ENCODE measurements at regions not wholly inside any gene's neighbourhood (a gene's known extent, or its start where the extent isn't known, plus 50 kb on each side); places are given as distances from the start of the nearest gene placed in this dataset.

DNA sequence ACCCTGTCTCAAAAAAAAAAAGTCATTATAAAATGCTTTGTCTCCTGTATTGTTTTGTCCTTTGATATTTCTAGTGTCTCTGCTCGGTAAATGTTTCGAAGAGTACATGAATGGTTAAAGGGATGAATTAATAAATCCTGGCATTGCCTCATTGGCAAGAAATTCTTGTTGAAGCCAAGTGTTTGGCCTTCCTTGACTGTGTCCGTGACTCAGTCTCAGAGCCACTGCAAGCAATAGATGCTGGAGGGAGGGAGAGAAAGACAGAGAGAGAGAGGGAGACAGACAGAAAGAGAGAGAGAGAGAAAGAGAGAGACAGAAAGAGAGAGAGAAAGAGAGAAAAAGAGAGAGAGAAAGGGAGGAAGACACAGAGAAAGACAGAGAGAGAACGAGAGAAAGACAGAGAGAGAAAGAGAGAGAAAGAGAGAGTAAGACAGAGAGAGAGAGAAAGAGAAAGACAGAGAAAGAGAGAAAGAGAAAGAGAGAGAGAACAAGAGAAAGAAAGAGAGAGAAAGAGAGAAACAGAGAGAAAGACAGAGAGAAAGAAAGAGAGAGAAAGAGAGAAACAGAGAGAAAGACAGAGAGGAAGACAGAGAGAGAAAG, 72.5 kb upstream of the RXRA start:
- no peak overlapping the region for H3K4me3 ChIP-seq (ENCODE audit: low read length in 2 of 2)
- no peaks in the 10 kb centered on the region for H3K4me1 ChIP-seq (ENCODE audit: control insufficient read depth in 2 of 2, insufficient read depth in 2 of 2, low read length in 2 of 2)
- no peak for DNase-seq (ENCODE audit: low read depth in 6 of 9, low spot score in 9 of 9)
- no peak overlapping the region for H3K27ac ChIP-seq (ENCODE audit: low read depth in 1 of 2, low read length in 1 of 2)
- 94% methylated on average over 4 of the region's 4 CpGs for WGBS
- no peaks in the 10 kb centered on the region for H3K36me3 ChIP-seq (ENCODE audit: control insufficient read depth in 2 of 2, insufficient read depth in 2 of 2, low read length in 1 of 2)
- H3K27me3 ChIP-seq (ENCODE audit: control insufficient read depth in 2 of 2, insufficient read depth in 1 of 2, low read length in 1 of 2): no peaks in the 10 kb centered on the region
- peaks cover 0 to 6% of the 10 kb centered on the region in 2 donors for H3K9me3 ChIP-seq (ENCODE audit: control insufficient read depth in 2 of 2, insufficient read depth in 1 of 2, low read length in 1 of 2)

DNA sequence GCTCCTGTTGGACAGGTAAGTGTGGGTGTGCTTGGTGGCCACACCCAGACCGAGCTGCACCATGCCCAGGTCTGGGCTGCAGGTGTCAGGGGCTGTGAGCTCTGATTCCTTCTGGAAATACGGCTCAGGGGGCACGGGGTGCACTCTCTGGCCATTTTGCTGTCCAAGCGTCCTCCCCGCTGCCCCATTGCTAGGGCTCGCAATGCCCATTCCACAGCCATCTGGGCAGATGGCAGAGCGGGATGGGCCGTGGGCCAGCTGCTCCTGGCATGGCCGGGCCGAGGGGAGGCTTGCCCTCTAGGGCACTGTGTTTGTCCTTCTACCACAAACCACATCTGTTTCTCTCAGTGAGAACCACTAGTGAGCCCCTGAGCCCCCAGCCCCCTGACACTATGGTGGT, 67.9 kb upstream of the RXRA start:
- Histone ChIP-seq H3K4me3 (ENCODE audit: low read length in 2 of 2) (no peak overlapping the region), H3K27me3 (ENCODE audit: control insufficient read depth in 2 of 2, insufficient read depth in 1 of 2, low read length in 1 of 2) (peaks cover 0 to under 1% of the 10 kb centered on the region in 2 donors), H3K4me1 (ENCODE audit: control insufficient read depth in 2 of 2, insufficient read depth in 2 of 2, low read length in 2 of 2) (no peaks in the 10 kb centered on the region), H3K9me3 (ENCODE audit: control insufficient read depth in 2 of 2, insufficient read depth in 1 of 2, low read length in 1 of 2) (no peaks in the 10 kb centered on the region), H3K36me3 (ENCODE audit: control insufficient read depth in 2 of 2, insufficient read depth in 2 of 2, low read length in 1 of 2) (no peaks in the 10 kb centered on the region), H3K27ac (ENCODE audit: low read depth in 1 of 2, low read length in 1 of 2) (no peak overlapping the region)
- WGBS: 97% methylated on average over 10 of the region's 10 CpGs
- no peak for DNase-seq (ENCODE audit: low read depth in 6 of 9, low spot score in 9 of 9)

DNA sequence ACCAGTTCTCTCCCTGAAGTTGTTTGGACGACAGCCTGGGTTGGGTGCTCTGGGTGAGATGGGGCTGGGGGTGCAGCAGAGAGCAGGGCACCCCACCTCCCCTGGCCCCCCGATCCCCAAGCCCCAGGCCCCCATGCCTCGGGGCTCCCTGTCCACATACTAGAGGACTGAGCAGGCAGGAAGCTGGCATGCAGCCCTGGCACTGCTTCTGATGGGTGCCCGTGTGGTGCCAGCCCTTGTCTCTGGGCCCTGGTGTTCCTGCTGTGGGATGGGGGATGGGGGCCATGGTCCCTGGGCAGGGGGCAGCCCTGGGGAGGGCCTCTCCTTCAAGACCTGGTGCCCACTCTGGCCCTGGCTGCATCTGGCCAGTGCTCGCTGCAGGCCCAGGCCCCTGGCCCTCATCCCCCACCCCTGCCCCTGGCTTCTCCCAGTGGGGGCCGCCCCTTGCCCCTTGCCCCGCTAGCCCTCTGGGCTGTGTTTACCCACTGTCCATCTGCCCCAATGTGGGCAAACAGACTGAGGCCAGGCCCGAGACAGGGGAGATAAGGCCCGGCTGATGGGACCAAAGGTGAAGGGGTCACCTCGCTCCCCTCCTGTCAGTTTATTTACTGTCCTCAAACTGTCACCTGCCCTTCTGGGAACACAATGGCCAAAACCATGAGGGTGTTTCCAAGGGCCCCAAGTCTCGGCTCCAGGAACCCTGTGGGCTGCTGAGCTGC, 67.3 kb upstream of the RXRA start:
- Histone ChIP-seq H3K9me3 (ENCODE audit: control insufficient read depth in 2 of 2, insufficient read depth in 1 of 2, low read length in 1 of 2) (no peaks in the 10 kb centered on the region), H3K4me1 (ENCODE audit: control insufficient read depth in 2 of 2, insufficient read depth in 2 of 2, low read length in 2 of 2) (peaks cover 0 to under 1% of the 10 kb centered on the region in 2 donors), H3K27me3 (ENCODE audit: control insufficient read depth in 2 of 2, insufficient read depth in 1 of 2, low read length in 1 of 2) (peaks cover 0 to 7% of the 10 kb centered on the region in 2 donors), H3K36me3 (ENCODE audit: control insufficient read depth in 2 of 2, insufficient read depth in 2 of 2, low read length in 1 of 2) (no peaks in the 10 kb centered on the region), H3K27ac (ENCODE audit: low read depth in 1 of 2, low read length in 1 of 2) (no peak overlapping the region), H3K4me3 (ENCODE audit: low read length in 2 of 2) (no peak overlapping the region)
- DNase-seq (ENCODE audit: low read depth in 6 of 9, low spot score in 9 of 9): no peak
- 94% methylated on average over 11 of the region's 11 CpGs for WGBS

DNA sequence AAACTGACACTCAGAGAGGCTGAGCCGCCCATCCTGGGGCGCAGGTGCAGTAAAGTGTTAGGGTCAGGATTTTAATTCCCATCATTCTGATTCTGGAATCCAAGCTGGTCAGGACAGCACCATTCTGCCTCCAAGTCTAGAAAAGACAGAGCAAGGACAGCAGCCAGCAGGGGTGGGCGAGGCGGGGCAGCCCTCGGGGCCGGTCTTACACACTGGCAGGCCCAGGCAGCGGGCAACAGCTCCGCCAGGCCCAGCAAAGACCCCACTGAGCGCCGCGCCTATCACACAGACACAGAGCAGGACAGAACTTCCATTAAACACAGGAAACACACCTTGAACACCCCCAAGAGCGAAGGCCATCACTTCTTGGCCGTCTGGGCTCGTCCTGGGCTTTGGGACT, 66.5 kb upstream of the RXRA start:
- WGBS: 96% methylated on average over 14 of the region's 14 CpGs
- Histone ChIP-seq H3K4me1 (ENCODE audit: control insufficient read depth in 2 of 2, insufficient read depth in 2 of 2, low read length in 2 of 2) (peaks cover 0 to 2% of the 10 kb centered on the region in 2 donors), H3K9me3 (ENCODE audit: control insufficient read depth in 2 of 2, insufficient read depth in 1 of 2, low read length in 1 of 2) (no peaks in the 10 kb centered on the region), H3K4me3 (ENCODE audit: low read length in 2 of 2) (no peak overlapping the region), H3K36me3 (ENCODE audit: control insufficient read depth in 2 of 2, insufficient read depth in 2 of 2, low read length in 1 of 2) (no peaks in the 10 kb centered on the region), H3K27me3 (ENCODE audit: control insufficient read depth in 2 of 2, insufficient read depth in 1 of 2, low read length in 1 of 2) (peaks cover 0 to 12% of the 10 kb centered on the region in 2 donors), H3K27ac (ENCODE audit: low read depth in 1 of 2, low read length in 1 of 2) (no peak overlapping the region)
- no peak for DNase-seq (ENCODE audit: low read depth in 6 of 9, low spot score in 9 of 9)

DNA sequence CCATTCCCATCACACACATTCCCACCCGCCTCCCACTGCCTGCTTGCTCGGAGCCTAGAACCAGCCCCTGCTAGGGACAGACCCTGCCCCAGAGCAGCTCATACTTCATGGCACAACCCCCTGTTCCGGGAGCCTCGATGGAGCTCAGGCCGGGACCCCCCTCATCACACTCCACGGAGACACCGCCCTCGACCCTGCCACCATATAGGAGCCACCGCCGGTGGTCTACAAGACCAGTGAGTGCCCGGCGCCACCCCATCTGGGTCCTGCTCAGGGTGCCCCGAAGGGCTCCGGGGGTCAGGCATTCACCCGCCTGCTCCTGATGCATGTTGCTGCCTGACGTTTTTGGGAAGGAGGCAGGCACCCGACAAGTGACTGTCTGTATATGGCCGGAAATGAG, 65.5 kb upstream of the RXRA start:
- WGBS: 97% methylated on average over 18 of the region's 18 CpGs
- H3K36me3 ChIP-seq (ENCODE audit: control insufficient read depth in 2 of 2, insufficient read depth in 2 of 2, low read length in 1 of 2): no peaks in the 10 kb centered on the region
- H3K9me3 ChIP-seq (ENCODE audit: control insufficient read depth in 2 of 2, insufficient read depth in 1 of 2, low read length in 1 of 2): no peaks in the 10 kb centered on the region
- H3K27me3 ChIP-seq (ENCODE audit: control insufficient read depth in 2 of 2, insufficient read depth in 1 of 2, low read length in 1 of 2): peaks cover 0 to 19% of the 10 kb centered on the region in 2 donors
- no peak overlapping the region for H3K27ac ChIP-seq (ENCODE audit: low read depth in 1 of 2, low read length in 1 of 2)
- peaks cover 0 to 2% of the 10 kb centered on the region in 2 donors for H3K4me1 ChIP-seq (ENCODE audit: control insufficient read depth in 2 of 2, insufficient read depth in 2 of 2, low read length in 2 of 2)
- no peak overlapping the region for H3K4me3 ChIP-seq (ENCODE audit: low read length in 2 of 2)
- no peak for DNase-seq (ENCODE audit: low read depth in 6 of 9, low spot score in 9 of 9)

DNA sequence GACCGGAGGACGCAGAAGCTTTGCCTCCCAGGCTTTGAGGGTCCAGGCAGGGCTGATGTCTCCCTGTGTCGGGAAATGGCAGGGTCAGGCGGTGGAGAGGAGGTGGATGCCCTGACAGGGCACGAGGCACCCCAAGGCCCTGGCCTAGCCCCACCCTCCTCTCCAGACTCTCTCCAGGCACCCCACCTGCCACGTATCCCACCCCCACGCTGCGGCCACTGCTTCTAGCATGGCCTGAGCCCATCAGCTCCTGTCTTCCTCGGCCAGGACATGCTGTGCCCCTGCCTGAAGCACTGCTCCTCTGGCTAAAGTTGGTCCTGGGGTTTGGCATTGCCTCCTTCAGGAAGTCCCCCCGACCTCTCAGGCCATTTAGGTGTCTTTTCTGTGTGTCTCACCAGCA, 64.2 kb upstream of the RXRA start:
- peaks cover 0 to 2% of the 10 kb centered on the region in 2 donors for H3K4me1 ChIP-seq (ENCODE audit: control insufficient read depth in 2 of 2, insufficient read depth in 2 of 2, low read length in 2 of 2)
- no peak for DNase-seq (ENCODE audit: low read depth in 6 of 9, low spot score in 9 of 9)
- H3K4me3 ChIP-seq (ENCODE audit: low read length in 2 of 2): no peak overlapping the region
- H3K9me3 ChIP-seq (ENCODE audit: control insufficient read depth in 2 of 2, insufficient read depth in 1 of 2, low read length in 1 of 2): no peaks in the 10 kb centered on the region
- H3K27ac ChIP-seq (ENCODE audit: low read depth in 1 of 2, low read length in 1 of 2): no peak overlapping the region
- no peaks in the 10 kb centered on the region for H3K36me3 ChIP-seq (ENCODE audit: control insufficient read depth in 2 of 2, insufficient read depth in 2 of 2, low read length in 1 of 2)
- peaks cover 0 to 19% of the 10 kb centered on the region in 2 donors for H3K27me3 ChIP-seq (ENCODE audit: control insufficient read depth in 2 of 2, insufficient read depth in 1 of 2, low read length in 1 of 2)
- 95% methylated on average over 10 of the region's 10 CpGs for WGBS

DNA sequence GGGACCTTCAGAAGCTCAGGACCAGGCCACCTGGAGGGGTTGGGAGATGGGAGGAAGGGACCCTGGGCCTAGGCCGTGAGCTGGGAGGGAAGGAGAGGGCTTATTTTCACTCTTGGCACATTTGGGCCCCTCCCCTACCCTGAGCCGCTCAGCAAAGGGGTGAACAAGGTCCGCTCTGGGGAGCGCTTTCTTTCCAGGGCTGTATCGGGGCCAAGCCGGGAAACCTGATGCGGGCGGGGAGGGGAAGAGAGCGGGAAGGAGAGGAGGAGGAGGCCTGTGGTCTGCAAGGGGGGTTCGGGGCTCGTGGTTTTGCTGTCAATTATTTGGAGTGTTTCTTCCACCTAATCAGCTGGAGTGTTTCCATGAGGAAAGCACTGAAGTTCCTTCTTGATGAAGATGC, 62.7 kb upstream of the RXRA start:
- no peaks in the 10 kb centered on the region for H3K36me3 ChIP-seq (ENCODE audit: control insufficient read depth in 2 of 2, insufficient read depth in 2 of 2, low read length in 1 of 2)
- DNase-seq (ENCODE audit: low read depth in 6 of 9, low spot score in 9 of 9): no peak
- H3K9me3 ChIP-seq (ENCODE audit: control insufficient read depth in 2 of 2, insufficient read depth in 1 of 2, low read length in 1 of 2): no peaks in the 10 kb centered on the region
- no peak overlapping the region for H3K4me3 ChIP-seq (ENCODE audit: low read length in 2 of 2)
- H3K27ac ChIP-seq (ENCODE audit: low read depth in 1 of 2, low read length in 1 of 2): no peak overlapping the region
- peaks cover 0 to 3% of the 10 kb centered on the region in 2 donors for H3K4me1 ChIP-seq (ENCODE audit: control insufficient read depth in 2 of 2, insufficient read depth in 2 of 2, low read length in 2 of 2)
- peaks cover 0 to 19% of the 10 kb centered on the region in 2 donors for H3K27me3 ChIP-seq (ENCODE audit: control insufficient read depth in 2 of 2, insufficient read depth in 1 of 2, low read length in 1 of 2)
- 28% methylated on average over 11 of the region's 11 CpGs for WGBS

DNA sequence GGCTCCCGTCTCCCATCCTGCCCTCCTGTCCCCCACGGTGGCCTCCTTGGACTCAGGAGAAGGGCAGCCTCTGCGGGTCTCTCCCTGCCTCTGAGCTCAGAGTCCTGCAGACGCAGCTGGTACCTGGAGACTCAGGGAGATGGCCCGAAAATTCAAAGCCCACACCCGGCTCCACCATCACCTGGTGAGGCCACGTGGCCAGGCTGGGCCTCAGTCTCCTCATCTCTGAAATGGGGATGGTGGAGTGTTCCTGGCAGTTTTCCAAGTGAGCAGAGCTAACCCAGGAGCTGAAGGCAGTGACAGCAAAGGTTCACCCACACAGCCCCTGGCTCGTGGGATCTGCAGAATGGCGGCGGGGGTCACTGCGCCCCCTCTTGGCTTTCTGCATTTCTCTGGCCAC, 62.1 kb upstream of the RXRA start:
- 81% methylated on average over 11 of the region's 11 CpGs for WGBS
- H3K4me1 ChIP-seq (ENCODE audit: control insufficient read depth in 2 of 2, insufficient read depth in 2 of 2, low read length in 2 of 2): peaks cover 0 to 6% of the 10 kb centered on the region in 2 donors
- DNase-seq (ENCODE audit: low read depth in 6 of 9, low spot score in 9 of 9): no peak
- peaks cover 0 to 20% of the 10 kb centered on the region in 2 donors for H3K27me3 ChIP-seq (ENCODE audit: control insufficient read depth in 2 of 2, insufficient read depth in 1 of 2, low read length in 1 of 2)
- peaks cover 0 to 2% of the 10 kb centered on the region in 2 donors for H3K9me3 ChIP-seq (ENCODE audit: control insufficient read depth in 2 of 2, insufficient read depth in 1 of 2, low read length in 1 of 2)
- no peak overlapping the region for H3K4me3 ChIP-seq (ENCODE audit: low read length in 2 of 2)
- no peaks in the 10 kb centered on the region for H3K36me3 ChIP-seq (ENCODE audit: control insufficient read depth in 2 of 2, insufficient read depth in 2 of 2, low read length in 1 of 2)
- H3K27ac ChIP-seq (ENCODE audit: low read depth in 1 of 2, low read length in 1 of 2): no peak overlapping the region

DNA sequence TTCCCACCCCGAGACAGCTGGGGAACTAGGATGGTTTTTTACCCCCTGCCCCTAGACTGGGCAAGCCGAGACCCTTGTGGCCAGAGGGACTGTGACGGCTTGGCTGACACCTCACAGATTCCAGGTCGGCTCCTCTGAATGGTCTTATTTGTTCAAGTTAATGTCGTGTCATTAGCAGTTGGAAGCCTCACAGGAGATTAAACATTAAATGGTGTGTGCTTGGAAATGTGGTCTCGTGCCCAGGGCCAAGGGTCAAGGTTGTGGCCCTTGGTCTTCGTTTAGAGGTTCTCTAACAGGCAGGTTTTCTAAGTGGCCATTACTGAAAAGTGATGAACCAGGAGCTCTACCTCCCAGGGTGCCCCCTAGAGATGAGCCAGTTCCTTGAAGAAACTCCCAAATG, 61.2 kb upstream of the RXRA start:
- 93% methylated on average over 7 of the region's 7 CpGs for WGBS
- Histone ChIP-seq H3K4me1 (ENCODE audit: control insufficient read depth in 2 of 2, insufficient read depth in 2 of 2, low read length in 2 of 2) (peaks cover 0 to 6% of the 10 kb centered on the region in 2 donors), H3K27me3 (ENCODE audit: control insufficient read depth in 2 of 2, insufficient read depth in 1 of 2, low read length in 1 of 2) (peaks cover 0 to 24% of the 10 kb centered on the region in 2 donors), H3K9me3 (ENCODE audit: control insufficient read depth in 2 of 2, insufficient read depth in 1 of 2, low read length in 1 of 2) (peaks cover 0 to 5% of the 10 kb centered on the region in 2 donors), H3K36me3 (ENCODE audit: control insufficient read depth in 2 of 2, insufficient read depth in 2 of 2, low read length in 1 of 2) (no peaks in the 10 kb centered on the region), H3K4me3 (ENCODE audit: low read length in 2 of 2) (no peak overlapping the region), H3K27ac (ENCODE audit: low read depth in 1 of 2, low read length in 1 of 2) (no peak overlapping the region)
- DNase-seq (ENCODE audit: low read depth in 6 of 9, low spot score in 9 of 9): no peak
